ENCODE measurements at regions not wholly inside any gene's neighbourhood (a gene's known extent, or its start where the extent isn't known, plus 50 kb on each side); places are given as distances from the start of the nearest gene placed in this dataset.
"Not testable (repeated sequence)": the region's sequence is repeated elsewhere in the genome, so short reads cannot be mapped to it uniquely, and the experiment has no call there.

GRCh38 chr21:31819692-31820091 lies 53.1 kb upstream of the HUNK start:
- H3K4ac ChIP-seq (ENCODE audit: low read depth, low read length); H3K56ac ChIP-seq (ENCODE audit: low read length); H2BK15ac ChIP-seq (replicated peaks; ENCODE audit: low read depth); DNase-seq; H2AK5ac ChIP-seq (ENCODE audit: low read length); H4K5ac ChIP-seq (ENCODE audit: low read length); H3K27ac ChIP-seq (ENCODE audit: low read depth, low read length); H2BK120ac ChIP-seq (ENCODE audit: low read depth, low read length); H3K4me1 ChIP-seq (ENCODE audit: control insufficient read depth, low read depth, low read length); H3K79me1 ChIP-seq (ENCODE audit: low read length); H3K4me3 ChIP-seq (ENCODE audit: low read length); H3K27me3 ChIP-seq (ENCODE audit: insufficient read depth, low read length, poor library complexity); H3K4me2 ChIP-seq (ENCODE audit: low read length); H3K23ac ChIP-seq (ENCODE audit: low read length); H3K9ac ChIP-seq (ENCODE audit: low read length); H2BK5ac ChIP-seq (ENCODE audit: low read length); H4K8ac ChIP-seq (ENCODE audit: low read depth, low read length); H3K36me3 ChIP-seq (ENCODE audit: control insufficient read depth, insufficient read depth, low read length); H3K18ac ChIP-seq (ENCODE audit: low read length); H3K79me2 ChIP-seq (ENCODE audit: control insufficient read depth, insufficient read depth, low read length): not testable (repeated sequence)
- WGBS (ENCODE audit: extremely low coverage, insufficient coverage, low lambda C conversion rate): no CpG with 5 or more reads among the region's 6 CpGs

DNA sequence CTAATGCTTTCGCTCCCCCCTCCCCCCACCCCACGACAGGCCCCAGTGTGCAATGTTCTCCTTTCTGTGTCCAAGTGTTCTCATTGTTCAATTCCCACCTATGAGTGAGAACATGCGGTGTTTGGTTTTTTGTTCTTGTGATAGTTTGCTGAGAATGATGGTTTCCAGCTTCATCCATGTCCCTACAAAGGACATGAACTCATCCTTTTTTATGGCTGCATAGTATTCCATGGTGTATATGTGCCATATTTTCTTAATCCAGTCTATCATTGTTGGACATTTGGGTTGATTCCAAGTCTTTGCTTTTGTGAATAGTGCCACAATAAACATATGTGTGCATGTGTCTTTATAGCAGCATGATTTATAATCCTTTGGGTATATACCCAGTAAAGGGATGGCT lies 58.5 kb upstream of the HUNK start:
- H3K56ac ChIP-seq (ENCODE audit: low read length); H3K4ac ChIP-seq (ENCODE audit: low read depth, low read length); H3K27ac ChIP-seq (ENCODE audit: low read depth, low read length); H2AK5ac ChIP-seq (ENCODE audit: low read length); H4K5ac ChIP-seq (ENCODE audit: low read length); H3K9ac ChIP-seq (ENCODE audit: low read length); H3K27me3 ChIP-seq (ENCODE audit: insufficient read depth, low read length, poor library complexity); H3K79me1 ChIP-seq (ENCODE audit: low read length); H3K23ac ChIP-seq (ENCODE audit: low read length); H3K4me2 ChIP-seq (ENCODE audit: low read length); H2BK15ac ChIP-seq (replicated peaks; ENCODE audit: low read depth); H4K8ac ChIP-seq (ENCODE audit: low read depth, low read length); H2BK120ac ChIP-seq (ENCODE audit: low read depth, low read length); H3K18ac ChIP-seq (ENCODE audit: low read length); DNase-seq; H3K4me3 ChIP-seq (ENCODE audit: low read length); H3K79me2 ChIP-seq (ENCODE audit: control insufficient read depth, insufficient read depth, low read length); H3K4me1 ChIP-seq (ENCODE audit: control insufficient read depth, low read depth, low read length); H2BK5ac ChIP-seq (ENCODE audit: low read length); H3K36me3 ChIP-seq (ENCODE audit: control insufficient read depth, insufficient read depth, low read length): not testable (repeated sequence)
- no CpG with 5 or more reads among the region's 3 CpGs for WGBS (ENCODE audit: extremely low coverage, insufficient coverage, low lambda C conversion rate)

DNA sequence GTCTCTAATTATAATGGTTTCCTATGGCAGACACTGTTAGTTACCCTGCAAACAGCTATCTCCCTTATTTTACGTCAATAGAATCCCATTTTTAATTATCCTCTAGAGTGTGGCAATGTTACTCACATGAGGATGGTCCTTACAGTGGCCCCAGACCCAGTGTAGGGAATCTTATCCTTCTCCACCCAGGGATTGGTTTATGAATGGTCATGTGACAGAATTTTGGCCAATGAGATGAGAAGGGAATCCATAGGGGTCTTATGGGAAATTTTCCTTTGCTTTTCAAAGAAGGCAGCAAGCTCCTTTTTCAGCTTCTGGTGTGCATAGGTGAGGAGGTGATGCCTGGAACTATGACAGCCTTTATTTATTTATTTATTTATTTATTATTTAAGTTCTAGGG lies 59.0 kb upstream of the HUNK start:
- no peak overlapping the region for H2BK15ac ChIP-seq (replicated peaks; ENCODE audit: low read depth)
- no peak overlapping the region for H2BK5ac ChIP-seq (ENCODE audit: low read length)
- H3K4me1 ChIP-seq (ENCODE audit: control insufficient read depth, low read depth, low read length): no peaks in the 10 kb centered on the region
- no peak overlapping the region for H4K8ac ChIP-seq (ENCODE audit: low read depth, low read length)
- no peaks in the 10 kb centered on the region for H3K79me2 ChIP-seq (ENCODE audit: control insufficient read depth, insufficient read depth, low read length)
- H3K4me2 ChIP-seq (ENCODE audit: low read length): no peak overlapping the region
- H3K56ac ChIP-seq (ENCODE audit: low read length): no peak overlapping the region
- DNase-seq: no peak
- H3K79me1 ChIP-seq (ENCODE audit: low read length): no peaks in the 10 kb centered on the region
- no peak overlapping the region for H3K4ac ChIP-seq (ENCODE audit: low read depth, low read length)
- H3K23ac ChIP-seq (ENCODE audit: low read length): no peak overlapping the region
- H3K9ac ChIP-seq (ENCODE audit: low read length): no peak overlapping the region
- no CpG with 5 or more reads among the region's 1 CpG for WGBS (ENCODE audit: extremely low coverage, insufficient coverage, low lambda C conversion rate)
- no peaks in the 10 kb centered on the region for H3K36me3 ChIP-seq (ENCODE audit: control insufficient read depth, insufficient read depth, low read length)
- no peaks in the 10 kb centered on the region for H3K27me3 ChIP-seq (ENCODE audit: insufficient read depth, low read length, poor library complexity)
- no peak overlapping the region for H3K18ac ChIP-seq (ENCODE audit: low read length)
- no peak overlapping the region for H4K5ac ChIP-seq (ENCODE audit: low read length)
- no peak overlapping the region for H3K4me3 ChIP-seq (ENCODE audit: low read length)
- no peak overlapping the region for H3K27ac ChIP-seq (ENCODE audit: low read depth, low read length)
- no peak overlapping the region for H2AK5ac ChIP-seq (ENCODE audit: low read length)
- H2BK120ac ChIP-seq (ENCODE audit: low read depth, low read length): no peak overlapping the region

GRCh38 chr21:31804008-31804394 lies 68.8 kb upstream of the HUNK start:
- Histone ChIP-seq H3K79me1 (ENCODE audit: low read length) (no peaks in the 10 kb centered on the region), H3K36me3 (ENCODE audit: control insufficient read depth, insufficient read depth, low read length) (no peaks in the 10 kb centered on the region), H3K56ac (ENCODE audit: low read length) (no peak overlapping the region), H3K4me2 (ENCODE audit: low read length) (no peak overlapping the region), H2BK15ac (replicated peaks; ENCODE audit: low read depth) (no peak overlapping the region), H3K18ac (ENCODE audit: low read length) (no peak overlapping the region), H2AK5ac (ENCODE audit: low read length) (no peak overlapping the region), H3K9ac (ENCODE audit: low read length) (no peak overlapping the region), H4K8ac (ENCODE audit: low read depth, low read length) (no peak overlapping the region), H4K5ac (ENCODE audit: low read length) (no peak overlapping the region), H3K27ac (ENCODE audit: low read depth, low read length) (no peak overlapping the region), H3K4ac (ENCODE audit: low read depth, low read length) (no peak overlapping the region), H3K23ac (ENCODE audit: low read length) (no peak overlapping the region), H3K27me3 (ENCODE audit: insufficient read depth, low read length, poor library complexity) (no peaks in the 10 kb centered on the region), H2BK120ac (ENCODE audit: low read depth, low read length) (no peak overlapping the region), H3K4me3 (ENCODE audit: low read length) (no peak overlapping the region), H2BK5ac (ENCODE audit: low read length) (no peak overlapping the region), H3K79me2 (ENCODE audit: control insufficient read depth, insufficient read depth, low read length) (no peaks in the 10 kb centered on the region), H3K4me1 (ENCODE audit: control insufficient read depth, low read depth, low read length) (no peaks in the 10 kb centered on the region)
- no CpG with 5 or more reads among the region's 5 CpGs for WGBS (ENCODE audit: extremely low coverage, insufficient coverage, low lambda C conversion rate)
- no peak for DNase-seq

GRCh38 chr21:31803039-31804007 lies 69.5 kb upstream of the HUNK start:
- Histone ChIP-seq H2BK120ac (ENCODE audit: low read depth, low read length) (no peak overlapping the region), H3K56ac (ENCODE audit: low read length) (no peak overlapping the region), H3K4me2 (ENCODE audit: low read length) (no peak overlapping the region), H3K23ac (ENCODE audit: low read length) (no peak overlapping the region), H3K27ac (ENCODE audit: low read depth, low read length) (no peak overlapping the region), H3K79me1 (ENCODE audit: low read length) (no peaks in the 10 kb centered on the region), H2BK5ac (ENCODE audit: low read length) (no peak overlapping the region), H3K4me1 (ENCODE audit: control insufficient read depth, low read depth, low read length) (no peaks in the 10 kb centered on the region), H2BK15ac (replicated peaks; ENCODE audit: low read depth) (no peak overlapping the region), H3K79me2 (ENCODE audit: control insufficient read depth, insufficient read depth, low read length) (no peaks in the 10 kb centered on the region), H3K18ac (ENCODE audit: low read length) (no peak overlapping the region), H3K36me3 (ENCODE audit: control insufficient read depth, insufficient read depth, low read length) (no peaks in the 10 kb centered on the region), H3K9ac (ENCODE audit: low read length) (no peak overlapping the region), H3K4me3 (ENCODE audit: low read length) (no peak overlapping the region), H3K4ac (ENCODE audit: low read depth, low read length) (no peak overlapping the region), H3K27me3 (ENCODE audit: insufficient read depth, low read length, poor library complexity) (no peaks in the 10 kb centered on the region), H2AK5ac (ENCODE audit: low read length) (no peak overlapping the region), H4K5ac (ENCODE audit: low read length) (no peak overlapping the region), H4K8ac (ENCODE audit: low read depth, low read length) (no peak overlapping the region)
- DNase-seq: no peak
- WGBS (ENCODE audit: extremely low coverage, insufficient coverage, low lambda C conversion rate): no CpG with 5 or more reads among the region's 20 CpGs

GRCh38 chr21:31802331-31802730 lies 70.4 kb upstream of the SCAF4 start:
- Histone ChIP-seq H3K56ac (ENCODE audit: low read length) (no peak overlapping the region), H3K79me2 (ENCODE audit: control insufficient read depth, insufficient read depth, low read length) (no peaks in the 10 kb centered on the region), H4K5ac (ENCODE audit: low read length) (no peak overlapping the region), H2BK120ac (ENCODE audit: low read depth, low read length) (no peak overlapping the region), H3K4me1 (ENCODE audit: control insufficient read depth, low read depth, low read length) (no peaks in the 10 kb centered on the region), H3K4me2 (ENCODE audit: low read length) (no peak overlapping the region), H3K79me1 (ENCODE audit: low read length) (no peaks in the 10 kb centered on the region), H3K4me3 (ENCODE audit: low read length) (no peak overlapping the region), H2BK15ac (replicated peaks; ENCODE audit: low read depth) (no peak overlapping the region), H3K27me3 (ENCODE audit: insufficient read depth, low read length, poor library complexity) (no peaks in the 10 kb centered on the region), H2AK5ac (ENCODE audit: low read length) (no peak overlapping the region), H2BK5ac (ENCODE audit: low read length) (no peak overlapping the region), H4K8ac (ENCODE audit: low read depth, low read length) (no peak overlapping the region), H3K23ac (ENCODE audit: low read length) (no peak overlapping the region), H3K27ac (ENCODE audit: low read depth, low read length) (no peak overlapping the region), H3K18ac (ENCODE audit: low read length) (no peak overlapping the region), H3K4ac (ENCODE audit: low read depth, low read length) (no peak overlapping the region), H3K36me3 (ENCODE audit: control insufficient read depth, insufficient read depth, low read length) (no peaks in the 10 kb centered on the region), H3K9ac (ENCODE audit: low read length) (no peak overlapping the region)
- no CpG with 5 or more reads among the region's 7 CpGs for WGBS (ENCODE audit: extremely low coverage, insufficient coverage, low lambda C conversion rate)
- peak; percentile 10 for DNase-seq
